Activated CD4-positive, CD25-positive, alpha-beta regulatory T cell treated with anti-CD3 and anti-CD28 coated beads, Interleukin-2, amount 50 U/mL, for 72 hours (primary cell): ENCODE measurements at regions not wholly inside any gene's neighbourhood (a gene's known extent, or its start where the extent isn't known, plus 50 kb on each side); places are given as distances from the start of the nearest gene placed in this dataset.

Source experiments
- DNase-seq: peaks from one replicate; pipeline ENCODE4 v3.0.0; 2021

DNA sequence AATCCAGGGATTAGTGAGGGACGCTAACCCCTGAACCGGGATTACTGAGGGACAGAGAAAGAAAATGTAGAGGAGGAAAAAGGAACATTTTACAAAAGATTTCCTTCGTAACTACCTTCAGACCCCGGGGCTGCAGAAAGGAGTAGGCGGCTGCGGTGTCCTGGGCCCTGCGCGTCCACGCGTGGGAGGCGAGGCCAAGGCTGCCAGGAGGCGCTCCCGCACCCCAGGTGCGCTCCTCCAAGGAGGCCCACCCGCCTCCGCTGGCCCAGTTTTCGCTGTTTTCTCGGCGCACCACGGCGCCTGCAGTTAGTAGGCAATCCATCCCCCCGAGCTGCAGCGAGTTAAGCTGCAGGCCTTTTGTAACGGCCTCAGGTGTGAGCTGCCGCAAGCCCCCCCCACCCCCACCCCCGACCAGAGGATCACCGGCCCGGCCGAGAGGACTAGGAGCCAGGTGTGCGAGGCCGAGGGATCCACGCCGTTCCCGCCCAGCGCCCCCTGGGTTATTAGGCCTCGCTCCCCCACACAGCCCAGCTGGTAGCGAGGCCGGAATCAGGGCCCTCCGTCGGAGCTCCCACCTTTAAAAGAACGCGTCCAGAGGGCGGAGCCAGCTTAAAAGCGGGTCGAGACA lies 380.3 kb upstream of the ARID1B start:
- no peak for DNase-seq

GRCh38 chr6:156396068-156396771 lies 381.0 kb upstream of the ARID1B start:
- DNase-seq, result no peak

- DNase-seq, result no peak
Observed at GRCh38 chr6:156395276-156395675, 381.9 kb upstream of the ARID1B start.

DNA sequence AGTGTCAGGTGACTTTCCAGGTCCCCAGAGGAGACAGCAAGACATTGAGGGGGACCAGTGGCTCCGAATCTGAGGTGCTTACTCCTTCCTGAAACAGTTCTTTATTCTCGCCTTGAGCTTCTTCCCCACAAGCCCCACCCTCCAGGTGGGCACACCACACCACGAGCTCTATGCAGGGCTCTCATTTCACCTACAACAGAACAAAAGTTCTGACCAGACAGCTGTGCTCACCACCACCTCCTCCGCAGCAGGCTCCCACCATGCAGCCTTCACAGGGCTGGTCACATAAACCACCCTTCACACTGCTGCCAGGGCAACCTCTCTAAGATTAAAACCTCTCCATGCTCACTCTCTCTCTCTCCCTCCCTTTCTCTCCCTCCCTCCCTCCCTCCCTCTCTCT lies 384.5 kb upstream of the ARID1B start:
- DNase-seq, result no peak

GRCh38 chr6:156391977-156392376 lies 385.2 kb upstream of the ARID1B start:
- DNase-seq, result no peak

DNA sequence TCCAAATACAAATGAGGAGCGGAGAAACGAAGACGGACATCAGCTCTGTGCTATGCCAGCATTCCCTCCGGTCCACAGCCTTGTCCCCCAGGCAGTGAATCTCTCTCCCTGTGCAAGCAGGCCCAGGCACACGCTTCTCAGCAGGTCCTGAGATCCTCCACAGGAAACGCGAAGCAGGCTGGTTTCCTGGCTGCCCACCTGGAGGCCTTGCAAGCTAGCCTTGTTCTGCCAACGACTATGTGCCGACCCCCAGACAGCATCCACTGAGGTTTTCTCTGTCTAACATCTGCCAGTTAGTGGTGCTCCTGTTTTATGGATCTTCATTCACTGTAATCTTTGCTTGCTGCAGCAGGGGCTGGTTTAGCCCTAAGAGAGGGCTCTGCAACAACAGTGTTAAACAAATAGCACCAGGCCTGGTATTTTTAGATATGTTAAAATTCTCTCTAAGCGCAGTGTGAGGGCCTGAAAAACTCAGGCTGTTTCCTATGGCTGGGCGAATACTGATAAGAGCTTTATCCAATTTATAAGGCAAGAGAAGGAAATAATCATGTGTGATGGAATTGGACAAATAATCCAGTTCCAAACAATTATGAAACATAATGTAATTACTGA lies 386.0 kb upstream of the ARID1B start:
- DNase-seq, result no peak

- DNase-seq, result no peak
Observed at GRCh38 chr6:156390621-156391020, 386.6 kb upstream of the ARID1B start.

GRCh38 chr6:156389296-156389695 lies 387.9 kb upstream of the ARID1B start:
- no peak for DNase-seq

GRCh38 chr6:156387472-156387871 lies 389.7 kb upstream of the ARID1B start:
- DNase-seq, result no peak

GRCh38 chr6:156383059-156383458 lies 394.1 kb upstream of the ARID1B start:
- no peak for DNase-seq

DNA sequence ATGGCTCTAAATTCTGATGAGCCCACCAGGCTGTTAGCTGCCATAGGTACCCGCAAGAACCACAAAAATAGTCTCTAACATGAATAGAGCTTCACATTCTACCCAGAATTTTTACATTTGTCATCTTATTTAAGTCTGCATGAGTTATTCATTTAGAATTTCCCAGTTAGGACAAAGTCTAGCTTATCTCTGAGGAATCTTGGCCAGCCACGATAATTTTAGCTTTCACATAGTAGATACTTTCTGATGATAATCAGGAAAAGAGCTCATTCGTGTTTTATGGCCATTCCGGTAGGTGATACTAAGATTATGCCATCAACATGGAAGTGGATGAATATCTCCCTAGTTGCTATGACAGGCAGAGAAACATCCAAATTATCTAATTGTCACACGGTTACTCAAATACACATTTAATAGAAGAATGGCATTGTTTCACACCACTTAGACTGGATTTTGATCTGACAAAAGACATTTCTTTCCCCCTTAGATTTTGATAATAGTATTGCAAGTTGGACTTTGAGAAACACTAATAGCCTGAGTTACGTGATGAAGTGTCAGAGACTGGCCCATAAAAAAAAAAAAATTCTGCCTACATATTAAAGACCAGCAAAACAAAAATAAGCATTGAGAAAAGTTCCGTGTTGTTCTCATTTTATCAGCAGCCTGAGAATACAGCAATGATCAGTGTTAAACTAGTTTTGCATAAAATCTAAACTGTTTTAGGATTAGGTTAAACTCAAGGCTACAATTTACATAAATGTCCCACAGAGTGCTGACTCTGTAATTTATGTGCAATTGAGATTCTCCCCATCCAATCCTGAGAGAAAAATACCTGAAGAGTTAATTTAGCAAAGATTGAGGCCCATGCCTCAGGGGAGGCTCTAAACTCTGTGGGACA lies 397.5 kb upstream of the ARID1B start:
- no peak for DNase-seq

DNA sequence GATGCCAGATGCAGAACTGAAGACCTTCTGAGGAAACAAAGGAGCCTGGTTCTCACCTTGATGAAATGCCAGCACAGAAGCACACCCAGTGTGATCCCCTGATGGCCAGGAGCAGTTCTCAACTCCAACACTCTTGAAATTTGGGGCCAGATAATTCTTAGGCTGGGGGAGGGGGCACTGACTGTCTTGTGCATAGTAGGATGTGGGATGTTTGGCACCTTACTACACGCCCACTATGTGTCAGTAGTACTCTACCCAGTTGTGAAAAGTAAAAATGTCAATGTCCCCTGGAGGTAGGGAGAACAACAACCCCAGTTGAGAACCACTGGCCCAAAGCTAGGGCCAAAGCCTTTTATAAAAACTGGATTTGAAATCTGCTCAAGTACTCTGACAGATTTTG lies 398.3 kb upstream of the ARID1B start:
- DNase-seq, result no peak

- DNase-seq, result no peak
Observed at GRCh38 chr6:156376091-156376490, 401.1 kb upstream of the ARID1B start.

DNA sequence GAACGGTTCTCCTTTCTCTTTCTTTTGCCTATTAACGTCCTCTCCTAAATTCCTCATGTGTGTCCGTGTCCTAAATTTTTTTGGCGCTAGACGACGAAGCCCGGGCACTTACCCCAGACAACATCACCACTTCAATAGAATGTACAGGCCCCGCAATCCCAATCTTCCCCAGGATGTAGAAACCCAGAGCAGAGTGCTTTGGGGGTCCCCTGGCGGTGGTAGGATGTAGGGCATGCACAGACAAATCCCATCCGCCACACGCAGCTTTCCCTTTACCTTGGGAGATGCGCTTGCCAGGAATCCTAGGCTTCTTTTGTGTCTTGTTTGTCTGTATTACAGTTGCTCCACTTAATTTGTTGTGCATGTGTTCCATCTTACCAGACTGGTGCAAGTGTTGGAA lies 417.3 kb upstream of the ARID1B start:
- no peak for DNase-seq

DNA sequence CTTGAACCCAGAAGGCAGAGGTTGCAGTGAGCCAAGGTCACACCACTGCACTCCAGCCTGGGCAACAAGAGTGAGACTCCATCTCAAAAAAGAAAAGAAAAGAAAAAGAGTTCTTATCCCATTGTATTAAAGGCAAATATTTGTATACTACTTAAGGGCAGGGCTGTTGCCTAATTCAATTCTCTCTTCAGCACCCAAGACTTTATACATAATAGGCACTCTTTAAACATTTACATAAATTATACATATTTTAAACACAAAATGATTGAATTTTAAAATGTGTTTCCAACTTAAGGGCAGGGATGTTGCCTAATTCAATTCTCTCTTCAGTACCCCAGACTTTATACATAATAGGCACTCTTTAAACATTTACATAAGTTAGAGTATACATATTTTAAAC lies 424.3 kb upstream of the ARID1B start:
- DNase-seq, result no peak

- DNase-seq, result no peak
Observed at GRCh38 chr6:156351346-156351966, 425.7 kb upstream of the ARID1B start.

GRCh38 chr6:156350337-156350736 lies 426.8 kb upstream of the ARID1B start:
- no peak for DNase-seq

DNA sequence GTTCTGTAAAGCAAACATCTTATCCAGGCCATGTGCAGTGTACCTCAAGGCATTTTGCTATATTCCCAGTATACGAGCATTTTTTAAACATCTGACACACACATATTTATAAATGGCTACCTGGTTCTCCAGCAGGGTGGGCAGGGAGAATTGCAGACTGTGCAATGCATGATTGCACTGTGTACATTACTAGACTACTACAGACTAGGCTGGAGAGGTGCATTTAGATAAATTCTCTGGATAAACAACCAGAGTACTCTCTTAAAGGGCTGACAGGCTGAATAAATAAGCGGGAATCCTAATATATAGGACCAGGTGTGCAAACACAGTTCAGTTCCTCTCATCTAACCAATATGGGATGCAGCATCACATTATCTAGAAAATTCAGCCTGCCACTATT lies 428.3 kb upstream of the ARID1B start:
- DNase-seq, result no peak

- DNase-seq, result no peak
Observed at GRCh38 chr6:156348424-156348823, 428.8 kb upstream of the ARID1B start.

DNA sequence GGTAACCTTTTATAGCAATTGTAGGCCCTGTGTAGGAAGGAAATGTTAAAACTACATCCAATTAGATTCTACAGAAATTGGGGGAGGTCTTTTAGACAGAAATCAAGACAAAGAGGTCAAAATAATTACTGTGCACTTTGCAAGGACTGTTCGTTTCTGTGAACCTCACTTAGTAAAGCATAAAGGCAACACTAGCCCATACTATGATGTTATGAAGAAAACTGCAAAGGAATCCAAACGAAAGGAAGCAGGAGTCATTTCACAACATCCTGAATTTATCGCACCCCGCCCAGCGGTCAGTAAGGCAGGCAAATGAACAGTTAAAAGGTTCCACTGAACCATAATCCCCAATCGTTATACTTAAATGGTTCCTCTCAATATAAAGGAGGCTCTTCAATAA lies 429.5 kb upstream of the ARID1B start:
- DNase-seq, result no peak

DNA sequence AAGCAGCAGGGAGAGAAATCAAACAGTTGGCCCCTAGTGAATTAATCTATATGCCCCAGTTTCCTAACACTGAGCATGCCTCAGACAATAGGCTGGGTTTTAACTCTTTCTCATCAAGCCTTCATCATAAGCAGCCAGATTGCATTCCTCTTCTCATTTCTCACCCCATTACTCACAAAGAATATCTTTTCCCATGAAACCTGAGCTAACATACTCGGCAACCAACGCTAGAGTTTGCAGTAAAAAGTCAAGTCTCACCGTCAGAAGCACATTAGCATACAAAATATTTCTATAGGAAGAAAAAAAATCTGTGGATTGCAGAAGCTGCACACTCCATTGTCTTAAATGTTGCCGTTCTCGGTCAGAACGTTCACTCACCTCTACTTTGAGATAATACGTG lies 429.9 kb upstream of the ARID1B start:
- no peak for DNase-seq

- DNase-seq, result no peak
Observed at GRCh38 chr6:156345700-156346099, 431.5 kb upstream of the ARID1B start.

DNA sequence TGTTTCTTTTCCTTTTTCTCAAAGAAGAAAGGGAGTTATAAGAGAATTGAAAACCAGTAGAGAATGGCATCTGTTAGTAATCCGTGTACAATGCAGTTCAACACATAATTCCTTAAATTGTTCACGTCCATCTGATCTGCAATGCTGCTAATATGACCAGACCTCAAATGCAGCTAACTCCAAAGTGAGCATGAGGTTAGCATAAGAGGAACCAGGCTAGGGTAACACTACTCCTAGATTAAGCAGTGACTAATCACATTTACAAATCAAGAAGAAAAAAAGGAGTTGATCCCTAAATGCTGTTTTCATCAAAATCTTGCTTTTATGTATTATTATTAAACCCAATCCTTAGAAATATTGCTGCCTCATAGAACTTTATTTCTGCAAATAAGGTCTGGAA lies 432.7 kb upstream of the ARID1B start:
- DNase-seq, result no peak
